GM12878 (cell line): ENCODE measurements at regions not wholly inside any gene's neighbourhood (a gene's known extent, or its start where the extent isn't known, plus 50 kb on each side); places are given as distances from the start of the nearest gene placed in this dataset.

ENCODE experiments used
- ATAC-seq: fragments of 200-7000 bp; cut with Tn5 transposase; 3 replicates; pipeline ENCODE4 v1.9.1; 2020; ENCODE audit warnings: mild to moderate bottlenecking, moderate library complexity
- BruUV-seq: library from RNA; stranded (reverse); fragments of 400-500 nt; replicated peaks from 2 replicates; lab custom pipeline; 2021; lab: Mats Ljungman, UMichigan
- CTCF ChIA-PET: fragments of 300-600 bp; sonication (Branson Sonifier 250); formaldehyde crosslinking; extraction: SDS; loops from one replicate; lab custom pipeline; 2021; ENCODE audit warnings: inconsistent platforms; lab: Yijun Ruan, JAX
- POLR2A ChIA-PET: fragments of 350-600 bp; formaldehyde crosslinking; extraction: SDS; loops from one replicate; lab custom pipeline; 2021; ENCODE audit warnings: inconsistent platforms; lab: Charles Lee
- RAD21 ChIA-PET: fragments of 300-600 bp; sonication (Branson Sonifier 250); formaldehyde crosslinking; loops from one replicate; lab custom pipeline; 2023; ENCODE audit warnings: antibody characterized with exemption; ENCODE audit not compliant: unreplicated experiment; lab: Charles Lee
- SMC1A ChIA-PET: fragments of 300-600 bp; sonication (Branson Sonifier 250); formaldehyde crosslinking; loops from one replicate; lab custom pipeline; 2023; ENCODE audit not compliant: unreplicated experiment, uncharacterized antibody; lab: Charles Lee
- DNase-seq: peaks from one replicate; pipeline ENCODE4 v3.0.0-alpha.2; 2011; ENCODE audit warnings: low read depth, low spot score
- FAIRE-seq: peaks from 3 replicates; lab custom pipeline; 2011; peaks lifted over from hg19 to GRCh38; lab: Jason Lieb, UNC
- H2AFZ ChIP-seq: 2 replicates; pipeline ENCODE4 v1.6.0; 2011; ENCODE audit warnings: low read depth, low read length, control low read depth; ENCODE audit not compliant: control insufficient read depth
- H3K27ac ChIP-seq: 2 replicates; pipeline ENCODE4 v1.5.1; 2011; ENCODE audit warnings: control low read depth; ENCODE audit not compliant: control insufficient read depth, insufficient read depth
- H3K27me3 ChIP-seq, 2 experiments: replicated peaks in 1 of 2; 2 replicates each; pipeline versions ENCODE4 v1.6.0 to v1.6.1; 2011; ENCODE audit warnings: low read length in 1 of 2; ENCODE audit not compliant: control insufficient read depth in 2 of 2, insufficient read depth in 2 of 2
- H3K36me3 ChIP-seq, 2 experiments: 2 replicates each; pipeline ENCODE4 v1.5.1; 2011; ENCODE audit warnings: low read length in 1 of 2; ENCODE audit not compliant: control insufficient read depth in 2 of 2, insufficient read depth in 2 of 2
- H3K4me1 ChIP-seq: 2 replicates; pipeline ENCODE4 v1.6.1; 2011; ENCODE audit warnings: mild to moderate bottlenecking, low read length, moderate library complexity, mixed read lengths; ENCODE audit not compliant: control insufficient read depth, insufficient read depth
- H3K4me2 ChIP-seq: 2 replicates; pipeline ENCODE4 v1.6.0; 2011; ENCODE audit warnings: control low read depth; ENCODE audit not compliant: control insufficient read depth, insufficient read depth
- H3K4me3 ChIP-seq: fragments of 200-600 bp; sonication (generic); 2 replicates; pipeline ENCODE4 v1.5.1; 2016
- H3K79me2 ChIP-seq: 2 replicates; pipeline ENCODE4 v1.6.0; 2011; ENCODE audit warnings: low read length; ENCODE audit not compliant: control insufficient read depth, insufficient read depth
- H3K9ac ChIP-seq: 2 replicates; pipeline ENCODE4 v1.8.0; 2011; ENCODE audit warnings: low read length, control low read depth, mixed read lengths; ENCODE audit not compliant: control insufficient read depth, insufficient read depth
- H3K9me3 ChIP-seq: replicated peaks from 3 replicates; pipeline ENCODE4 v1.5.1; 2011; ENCODE audit warnings: mild to moderate bottlenecking, low read length; ENCODE audit not compliant: control insufficient read depth, insufficient read depth
- H4K20me1 ChIP-seq: 2 replicates; pipeline ENCODE4 v1.6.0; 2011; ENCODE audit not compliant: control insufficient read depth, insufficient read depth
- CTCF ChIP-seq, 3 experiments: IDR thresholded peaks in 2 of 3; conservative IDR thresholded peaks in 1 of 3; 2 replicates each; pipeline ENCODE4 v1.5.1; 2011; ENCODE audit warnings: low read depth in 3 of 3, low read length in 3 of 3, mild to moderate bottlenecking in 3 of 3, control low read depth in 2 of 3, moderate library complexity in 2 of 3, inconsistent platforms in 1 of 3, mixed read lengths in 1 of 3; ENCODE audit not compliant: control insufficient read depth in 2 of 3, insufficient read depth in 1 of 3; ENCODE audit errors: extremely low read depth in 1 of 3
- ESRRA ChIP-seq: IDR thresholded peaks from 2 replicates; pipeline ENCODE4 v1.6.1; 2012; ENCODE audit warnings: mild to moderate bottlenecking, low read length, improper control_type of control experiment
- NR2F1 ChIP-seq: fragments of 450-650 bp; conservative IDR thresholded peaks from 2 replicates; pipeline ENCODE4 v1.6.1; 2017; ENCODE audit warnings: mild to moderate bottlenecking
- NRF1 ChIP-seq: conservative IDR thresholded peaks from 2 replicates; pipeline ENCODE4 v1.6.1; 2011; ENCODE audit warnings: mild to moderate bottlenecking, low read depth, low read length, improper control_type of control experiment
- RAD21 ChIP-seq: IDR thresholded peaks from 2 replicates; pipeline ENCODE4 v1.6.1; 2011; ENCODE audit warnings: mild to moderate bottlenecking, low read depth, low read length, moderate library complexity; ENCODE audit not compliant: insufficient read depth
- SMC3 ChIP-seq: IDR thresholded peaks from 2 replicates; pipeline ENCODE4 v1.6.1; 2011; ENCODE audit warnings: low read length, improper control_type of control experiment, borderline replicate concordance
- ZSCAN29 ChIP-seq: fragments of 450-650 bp; IDR thresholded peaks from 2 replicates; pipeline ENCODE4 v1.6.1; 2017; ENCODE audit warnings: mild to moderate bottlenecking, moderate library complexity
- WGBS: methylation state at CpG from one replicate; pipeline ENCODE4 v1.1.6; 2016; ENCODE audit warnings: low lambda C conversion rate; ENCODE audit not compliant: insufficient replicate concordance, insufficient coverage; ENCODE audit errors: missing lambda C conversion rate; 5-methylcytosine and 5-hydroxymethylcytosine counted together
- in situ Hi-C: fragments of 300-500 bp; cut with MboI; formaldehyde crosslinking; loops from 9 replicates; pipeline ENCODE4 v1.14.3; 2018; ENCODE audit warnings: mixed read lengths
- intact Hi-C: fragments of 100-400 bp; cut with micrococcal nuclease; formaldehyde crosslinking; loops from one replicate; pipeline ENCODE4 v1.14.2; 2022; ENCODE audit not compliant: unreplicated experiment

- no peaks in the 10 kb centered on the region for H3K4me1 ChIP-seq
- POLR2A ChIA-PET = no interaction called here
Measured at GRCh38 chr3:35946121-35946853, 307.0 kb downstream of the ARPP21 start.

More at GRCh38 chr3:35946121-35946853, 307.0 kb downstream of the ARPP21 start:
- ATAC-seq (peak; percentile 59), FAIRE-seq (no peak), DNase-seq (no peak)
- Histone ChIP-seq H3K36me3 (no peaks in the 10 kb centered on the region), H4K20me1 (no peaks in the 10 kb centered on the region), H3K4me3 (no peak overlapping the region), H3K79me2 (no peaks in the 10 kb centered on the region), H2AFZ (no peak overlapping the region), H3K9ac (no peak overlapping the region), H3K27me3 (no peaks in the 10 kb centered on the region), H3K9me3 (no peaks in the 10 kb centered on the region), H3K4me2 (no peak overlapping the region), H3K27ac (no peak overlapping the region)
- in situ Hi-C loops = no loop called here
- CTCF ChIA-PET = interaction anchor here (0.9 to 3.4 kb wide), 4 partner anchors 13 to 1686 kb away, joined by 3 to 12 read pairs (median 4); no protein-coding TSS in a partner anchor
- BruUV-seq = no TSS peak
- RAD21 ChIA-PET = interaction anchor here (1.2 kb wide), 1 partner anchor 16 kb away, joined by 3 read pairs; no protein-coding TSS in a partner anchor
- SMC1A ChIA-PET = interaction anchor here (0.9 to 1.5 kb wide), 2 partner anchors 10 to 13 kb away, joined by 3 to 4 read pairs; no protein-coding TSS in a partner anchor
- 37% methylated on average over 8 of the region's 8 CpGs for WGBS
- 0 out of 2 replicates have a peak, but pooled peaks have one; percentile 20 for TF ChIP-seq SMC3
- TF ChIP-seq ZSCAN29 = no peak
- no peak for TF ChIP-seq NRF1
- peak; percentile 18 to 51 (median 31); a peak in 3 of 6 replicates for TF ChIP-seq CTCF (IDR thresholded peaks at IDR 0.05 in 2 of 3, conservative IDR thresholded peaks at IDR 0.05 in 1 of 3; ENCODE audit: control insufficient read depth in 2 of 3, extremely low read depth in 1 of 3, insufficient read depth in 1 of 3, low read depth in 3 of 3, low read length in 3 of 3)
- no peak for TF ChIP-seq NR2F1
- peak; percentile 28; the same call in 1 of the 2 replicates for TF ChIP-seq RAD21
- TF ChIP-seq ESRRA = no peak
- intact Hi-C loops = no loop called here
